LNCaP clone FGC (cell line): ENCODE measurements at regions not wholly inside any gene's neighbourhood (a gene's known extent, or its start where the extent isn't known, plus 50 kb on each side); places are given as distances from the start of the nearest gene placed in this dataset.

Experiments
- DNase-seq: peaks from one replicate; pipeline ENCODE4 v3.0.0-alpha.2; 2011; ENCODE audit warnings: low read depth
- H3K4me3 ChIP-seq: 2 replicates; pipeline ENCODE4 v1.5.1; 2011; ENCODE audit warnings: mild to moderate bottlenecking, low read depth, low read length, control low read depth
- CTCF ChIP-seq: IDR thresholded peaks from 2 replicates; pipeline ENCODE4 v1.5.1; 2012; ENCODE audit warnings: mild to moderate bottlenecking; ENCODE audit not compliant: control insufficient read depth, insufficient read depth; ENCODE audit errors: extremely low read depth

GRCh38 chr6:167448378-167448777 is 123.5 kb downstream of the TTLL2 start:
- no peak for DNase-seq
- TF ChIP-seq CTCF: no peak
- no peak overlapping the region for H3K4me3 ChIP-seq

GRCh38 chr6:167449094-167449861 is 124.4 kb downstream of the TTLL2 start:
- no peak for TF ChIP-seq CTCF
- no peak overlapping the region for H3K4me3 ChIP-seq
- DNase-seq: no peak

GRCh38 chr6:167450626-167451025 is 125.7 kb downstream of the TTLL2 start:
- TF ChIP-seq CTCF: no peak
- H3K4me3 ChIP-seq: no peak overlapping the region
- no peak for DNase-seq

DNA sequence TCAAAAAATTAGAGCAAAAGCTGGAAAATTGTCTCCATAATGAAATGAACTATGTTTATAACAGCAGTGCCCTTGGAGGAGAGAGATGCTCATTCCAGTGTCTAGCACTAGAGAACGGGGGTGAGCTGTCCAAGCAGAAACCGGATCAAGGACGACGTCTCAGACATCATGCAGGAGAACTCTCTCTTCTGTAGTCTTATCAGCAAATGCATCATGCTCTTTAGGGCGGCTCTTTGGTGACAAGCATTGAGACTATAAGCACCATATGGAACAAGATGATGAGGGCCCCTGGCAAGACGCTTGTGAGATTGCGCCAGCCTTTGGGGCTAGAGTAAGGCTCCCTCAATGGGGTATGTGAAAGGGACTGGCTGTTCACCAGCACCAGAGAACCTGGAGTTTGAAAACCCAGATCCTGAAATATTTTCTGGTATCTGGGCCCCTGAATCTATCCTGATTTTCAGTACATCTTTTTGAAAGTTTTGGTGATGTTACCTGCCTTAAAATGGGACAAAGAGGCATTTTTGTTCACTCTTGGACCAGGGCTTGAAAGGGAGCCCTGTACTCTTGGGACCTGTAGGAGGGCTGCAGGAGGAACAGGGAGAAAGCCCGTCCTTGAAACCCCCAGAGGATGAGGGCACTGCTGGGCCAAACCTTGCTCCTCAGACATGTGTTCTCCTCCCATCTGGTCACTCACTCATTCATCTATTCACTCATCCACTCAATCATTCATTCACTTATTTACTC is 127.6 kb downstream of the TTLL2 start:
- no peak overlapping the region for H3K4me3 ChIP-seq
- TF ChIP-seq CTCF: no peak
- DNase-seq: no peak

GRCh38 chr6:167453082-167453446 is 128.2 kb downstream of the TTLL2 start:
- no peak for DNase-seq
- no peak overlapping the region for H3K4me3 ChIP-seq
- no peak for TF ChIP-seq CTCF

DNA sequence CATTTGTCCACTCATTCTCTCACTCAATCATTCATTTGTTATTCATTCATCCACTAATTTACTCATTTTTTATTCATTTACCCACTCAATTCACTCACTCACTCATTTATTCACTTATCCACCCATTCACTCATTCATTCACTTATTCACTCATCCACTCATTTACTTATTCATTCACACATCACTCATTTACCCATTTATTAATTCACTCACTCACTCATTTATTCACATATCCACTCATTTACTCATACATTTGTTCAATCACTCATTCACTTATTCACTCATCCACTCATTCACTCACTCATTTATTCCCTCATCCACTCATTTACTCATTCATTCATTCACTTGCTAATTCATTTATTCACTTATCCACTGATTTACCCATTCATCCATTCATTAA is 129.1 kb downstream of the TTLL2 start:
- DNase-seq: no peak
- TF ChIP-seq CTCF: no peak
- H3K4me3 ChIP-seq: no peak overlapping the region
